SK-N-SH (cell line): ENCODE measurements at regions not wholly inside any gene's neighbourhood (a gene's known extent, or its start where the extent isn't known, plus 50 kb on each side); places are given as distances from the start of the nearest gene placed in this dataset.

ENCODE experiments used
- EP300 ChIP-seq, 2 experiments: IDR thresholded peaks; 2 replicates each; pipeline versions ENCODE4 v1.4.0 to v1.6.1; 2012; ENCODE audit warnings: borderline replicate concordance in 1 of 2, low read depth in 1 of 2, low read length in 1 of 2
- EZH2phosphoT487 ChIP-seq: fragments of 200-600 bp; sonication (generic); IDR thresholded peaks from 2 replicates; pipeline ENCODE4 v1.6.1; 2017; ENCODE audit warnings: low read depth, mixed run types, mild to moderate bottlenecking, antibody characterized with exemption, moderate library complexity, borderline replicate concordance
- POLR2AphosphoS5 ChIP-seq: IDR thresholded peaks from 2 replicates; pipeline ENCODE4 v1.6.1; 2012; ENCODE audit warnings: low read depth, low read length
- TEAD4 ChIP-seq: IDR thresholded peaks from 2 replicates; pipeline ENCODE4 v1.4.0; 2012; ENCODE audit warnings: mild to moderate bottlenecking, borderline replicate concordance; ENCODE audit not compliant: insufficient read depth
- TF ChIP-seq, protein P1 (sequence below): fragments of 200-600 bp; sonication (generic); IDR thresholded peaks from 2 replicates; pipeline ENCODE4 v1.6.1; 2017; ENCODE audit warnings: antibody characterized with exemption, mild to moderate bottlenecking, moderate library complexity
- TF ChIP-seq, protein P2 (sequence below): IDR thresholded peaks from 2 replicates; pipeline ENCODE4 v1.6.1; 2012; ENCODE audit warnings: mild to moderate bottlenecking, low read depth, low read length, moderate library complexity
- TF ChIP-seq, protein P3 (sequence below): IDR thresholded peaks from 2 replicates; pipeline ENCODE4 v1.4.0; 2012; ENCODE audit warnings: low read depth, borderline replicate concordance
- TF ChIP-seq, protein P4 (sequence below): IDR thresholded peaks from 2 replicates; pipeline ENCODE4; 2012
- TF ChIP-seq, protein P5 (sequence below): fragments of 150-350 bp; IDR thresholded peaks from 2 replicates; pipeline ENCODE4 v1.6.1; 2016; ENCODE audit warnings: mild to moderate bottlenecking, low read depth, low read length

DNA sequence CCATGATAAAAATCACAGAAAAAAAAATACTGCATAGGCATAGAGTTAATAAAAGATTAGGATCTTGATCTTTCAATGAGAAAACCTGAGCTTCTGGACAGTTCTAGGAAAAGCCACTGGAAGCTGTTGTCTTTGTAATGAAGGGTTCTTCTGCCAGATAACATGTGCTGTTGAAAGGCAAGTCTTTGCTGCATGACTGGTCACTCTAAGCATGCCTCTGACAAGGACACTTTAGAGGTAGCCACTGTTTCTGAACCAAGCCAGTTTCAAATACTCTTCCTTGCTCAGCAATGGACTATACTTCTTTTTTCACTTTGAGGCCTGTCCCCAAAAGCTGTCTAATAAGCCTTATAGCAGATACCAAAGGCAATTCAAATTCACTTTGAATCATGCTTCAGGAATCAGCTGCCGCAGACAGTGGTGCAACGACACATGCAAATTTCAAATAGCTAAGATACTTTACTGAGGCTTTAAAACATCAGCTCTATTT lies 70.2 kb downstream of the BTG1 start:
- TF ChIP-seq, protein P1, sequence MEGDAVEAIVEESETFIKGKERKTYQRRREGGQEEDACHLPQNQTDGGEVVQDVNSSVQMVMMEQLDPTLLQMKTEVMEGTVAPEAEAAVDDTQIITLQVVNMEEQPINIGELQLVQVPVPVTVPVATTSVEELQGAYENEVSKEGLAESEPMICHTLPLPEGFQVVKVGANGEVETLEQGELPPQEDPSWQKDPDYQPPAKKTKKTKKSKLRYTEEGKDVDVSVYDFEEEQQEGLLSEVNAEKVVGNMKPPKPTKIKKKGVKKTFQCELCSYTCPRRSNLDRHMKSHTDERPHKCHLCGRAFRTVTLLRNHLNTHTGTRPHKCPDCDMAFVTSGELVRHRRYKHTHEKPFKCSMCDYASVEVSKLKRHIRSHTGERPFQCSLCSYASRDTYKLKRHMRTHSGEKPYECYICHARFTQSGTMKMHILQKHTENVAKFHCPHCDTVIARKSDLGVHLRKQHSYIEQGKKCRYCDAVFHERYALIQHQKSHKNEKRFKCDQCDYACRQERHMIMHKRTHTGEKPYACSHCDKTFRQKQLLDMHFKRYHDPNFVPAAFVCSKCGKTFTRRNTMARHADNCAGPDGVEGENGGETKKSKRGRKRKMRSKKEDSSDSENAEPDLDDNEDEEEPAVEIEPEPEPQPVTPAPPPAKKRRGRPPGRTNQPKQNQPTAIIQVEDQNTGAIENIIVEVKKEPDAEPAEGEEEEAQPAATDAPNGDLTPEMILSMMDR: no peak
- TF ChIP-seq POLR2AphosphoS5: no peak
- no peak for TF ChIP-seq TEAD4
- TF ChIP-seq EZH2phosphoT487: no peak
- TF ChIP-seq, protein P2, sequence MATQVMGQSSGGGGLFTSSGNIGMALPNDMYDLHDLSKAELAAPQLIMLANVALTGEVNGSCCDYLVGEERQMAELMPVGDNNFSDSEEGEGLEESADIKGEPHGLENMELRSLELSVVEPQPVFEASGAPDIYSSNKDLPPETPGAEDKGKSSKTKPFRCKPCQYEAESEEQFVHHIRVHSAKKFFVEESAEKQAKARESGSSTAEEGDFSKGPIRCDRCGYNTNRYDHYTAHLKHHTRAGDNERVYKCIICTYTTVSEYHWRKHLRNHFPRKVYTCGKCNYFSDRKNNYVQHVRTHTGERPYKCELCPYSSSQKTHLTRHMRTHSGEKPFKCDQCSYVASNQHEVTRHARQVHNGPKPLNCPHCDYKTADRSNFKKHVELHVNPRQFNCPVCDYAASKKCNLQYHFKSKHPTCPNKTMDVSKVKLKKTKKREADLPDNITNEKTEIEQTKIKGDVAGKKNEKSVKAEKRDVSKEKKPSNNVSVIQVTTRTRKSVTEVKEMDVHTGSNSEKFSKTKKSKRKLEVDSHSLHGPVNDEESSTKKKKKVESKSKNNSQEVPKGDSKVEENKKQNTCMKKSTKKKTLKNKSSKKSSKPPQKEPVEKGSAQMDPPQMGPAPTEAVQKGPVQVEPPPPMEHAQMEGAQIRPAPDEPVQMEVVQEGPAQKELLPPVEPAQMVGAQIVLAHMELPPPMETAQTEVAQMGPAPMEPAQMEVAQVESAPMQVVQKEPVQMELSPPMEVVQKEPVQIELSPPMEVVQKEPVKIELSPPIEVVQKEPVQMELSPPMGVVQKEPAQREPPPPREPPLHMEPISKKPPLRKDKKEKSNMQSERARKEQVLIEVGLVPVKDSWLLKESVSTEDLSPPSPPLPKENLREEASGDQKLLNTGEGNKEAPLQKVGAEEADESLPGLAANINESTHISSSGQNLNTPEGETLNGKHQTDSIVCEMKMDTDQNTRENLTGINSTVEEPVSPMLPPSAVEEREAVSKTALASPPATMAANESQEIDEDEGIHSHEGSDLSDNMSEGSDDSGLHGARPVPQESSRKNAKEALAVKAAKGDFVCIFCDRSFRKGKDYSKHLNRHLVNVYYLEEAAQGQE: no peak
- TF ChIP-seq, protein P3, sequence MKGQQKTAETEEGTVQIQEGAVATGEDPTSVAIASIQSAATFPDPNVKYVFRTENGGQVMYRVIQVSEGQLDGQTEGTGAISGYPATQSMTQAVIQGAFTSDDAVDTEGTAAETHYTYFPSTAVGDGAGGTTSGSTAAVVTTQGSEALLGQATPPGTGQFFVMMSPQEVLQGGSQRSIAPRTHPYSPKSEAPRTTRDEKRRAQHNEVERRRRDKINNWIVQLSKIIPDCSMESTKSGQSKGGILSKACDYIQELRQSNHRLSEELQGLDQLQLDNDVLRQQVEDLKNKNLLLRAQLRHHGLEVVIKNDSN: no peak
- TF ChIP-seq, protein P4, sequence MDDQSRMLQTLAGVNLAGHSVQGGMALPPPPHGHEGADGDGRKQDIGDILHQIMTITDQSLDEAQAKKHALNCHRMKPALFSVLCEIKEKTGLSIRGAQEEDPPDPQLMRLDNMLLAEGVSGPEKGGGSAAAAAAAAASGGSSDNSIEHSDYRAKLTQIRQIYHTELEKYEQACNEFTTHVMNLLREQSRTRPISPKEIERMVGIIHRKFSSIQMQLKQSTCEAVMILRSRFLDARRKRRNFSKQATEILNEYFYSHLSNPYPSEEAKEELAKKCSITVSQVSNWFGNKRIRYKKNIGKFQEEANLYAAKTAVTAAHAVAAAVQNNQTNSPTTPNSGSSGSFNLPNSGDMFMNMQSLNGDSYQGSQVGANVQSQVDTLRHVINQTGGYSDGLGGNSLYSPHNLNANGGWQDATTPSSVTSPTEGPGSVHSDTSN: no peak
- TF ChIP-seq, protein P5, sequence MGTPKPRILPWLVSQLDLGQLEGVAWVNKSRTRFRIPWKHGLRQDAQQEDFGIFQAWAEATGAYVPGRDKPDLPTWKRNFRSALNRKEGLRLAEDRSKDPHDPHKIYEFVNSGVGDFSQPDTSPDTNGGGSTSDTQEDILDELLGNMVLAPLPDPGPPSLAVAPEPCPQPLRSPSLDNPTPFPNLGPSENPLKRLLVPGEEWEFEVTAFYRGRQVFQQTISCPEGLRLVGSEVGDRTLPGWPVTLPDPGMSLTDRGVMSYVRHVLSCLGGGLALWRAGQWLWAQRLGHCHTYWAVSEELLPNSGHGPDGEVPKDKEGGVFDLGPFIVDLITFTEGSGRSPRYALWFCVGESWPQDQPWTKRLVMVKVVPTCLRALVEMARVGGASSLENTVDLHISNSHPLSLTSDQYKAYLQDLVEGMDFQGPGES: no peak
- TF ChIP-seq EP300 (IDR thresholded peaks at IDR 0.05; ENCODE audit: borderline replicate concordance in 1 of 2, low read depth in 1 of 2, low read length in 1 of 2): no peak
